Epithelial cell of proximal tubule (primary cell): ENCODE measurements at regions not wholly inside any gene's neighbourhood (a gene's known extent, or its start where the extent isn't known, plus 50 kb on each side); places are given as distances from the start of the nearest gene placed in this dataset.
A peak's percentile ranks its signal among the peaks of the same experiment; 100 is the strongest.

Experiments used
- DNase-seq: peaks from one replicate; pipeline ENCODE4 v3.0.0-alpha.2; 2011; ENCODE audit warnings: low read depth
- H3K4me3 ChIP-seq: 2 replicates; pipeline ENCODE4 v1.5.1; 2011; ENCODE audit warnings: low read depth, mild to moderate bottlenecking, low read length
- TF ChIP-seq, protein P1 (sequence below): conservative IDR thresholded peaks from 2 replicates; pipeline ENCODE4 v1.5.1; 2012; ENCODE audit warnings: low read depth, mild to moderate bottlenecking, low read length

DNA sequence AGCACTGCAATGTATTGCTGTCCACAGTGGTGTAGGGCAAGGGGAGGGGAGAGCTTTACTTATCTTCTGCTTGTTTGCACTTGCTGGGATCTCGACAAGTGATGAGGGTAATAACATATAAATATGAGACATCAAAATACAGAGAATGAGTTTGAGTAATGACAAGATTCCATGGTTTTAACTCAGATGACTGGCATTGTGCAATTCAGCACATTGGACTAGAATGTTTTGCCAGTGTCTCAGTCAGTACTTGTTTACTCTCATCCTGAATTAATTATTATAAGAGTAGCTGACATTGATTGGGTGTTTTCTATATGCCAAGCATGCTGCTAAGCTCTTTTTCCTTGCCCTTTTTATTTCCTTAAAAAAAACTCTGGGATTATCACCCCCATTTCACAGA lies 306.7 kb upstream of the MMADHC start:
- TF ChIP-seq, protein P1, sequence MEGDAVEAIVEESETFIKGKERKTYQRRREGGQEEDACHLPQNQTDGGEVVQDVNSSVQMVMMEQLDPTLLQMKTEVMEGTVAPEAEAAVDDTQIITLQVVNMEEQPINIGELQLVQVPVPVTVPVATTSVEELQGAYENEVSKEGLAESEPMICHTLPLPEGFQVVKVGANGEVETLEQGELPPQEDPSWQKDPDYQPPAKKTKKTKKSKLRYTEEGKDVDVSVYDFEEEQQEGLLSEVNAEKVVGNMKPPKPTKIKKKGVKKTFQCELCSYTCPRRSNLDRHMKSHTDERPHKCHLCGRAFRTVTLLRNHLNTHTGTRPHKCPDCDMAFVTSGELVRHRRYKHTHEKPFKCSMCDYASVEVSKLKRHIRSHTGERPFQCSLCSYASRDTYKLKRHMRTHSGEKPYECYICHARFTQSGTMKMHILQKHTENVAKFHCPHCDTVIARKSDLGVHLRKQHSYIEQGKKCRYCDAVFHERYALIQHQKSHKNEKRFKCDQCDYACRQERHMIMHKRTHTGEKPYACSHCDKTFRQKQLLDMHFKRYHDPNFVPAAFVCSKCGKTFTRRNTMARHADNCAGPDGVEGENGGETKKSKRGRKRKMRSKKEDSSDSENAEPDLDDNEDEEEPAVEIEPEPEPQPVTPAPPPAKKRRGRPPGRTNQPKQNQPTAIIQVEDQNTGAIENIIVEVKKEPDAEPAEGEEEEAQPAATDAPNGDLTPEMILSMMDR: no peak
- H3K4me3 ChIP-seq: no peak overlapping the region
- peak; percentile 32 for DNase-seq

DNA sequence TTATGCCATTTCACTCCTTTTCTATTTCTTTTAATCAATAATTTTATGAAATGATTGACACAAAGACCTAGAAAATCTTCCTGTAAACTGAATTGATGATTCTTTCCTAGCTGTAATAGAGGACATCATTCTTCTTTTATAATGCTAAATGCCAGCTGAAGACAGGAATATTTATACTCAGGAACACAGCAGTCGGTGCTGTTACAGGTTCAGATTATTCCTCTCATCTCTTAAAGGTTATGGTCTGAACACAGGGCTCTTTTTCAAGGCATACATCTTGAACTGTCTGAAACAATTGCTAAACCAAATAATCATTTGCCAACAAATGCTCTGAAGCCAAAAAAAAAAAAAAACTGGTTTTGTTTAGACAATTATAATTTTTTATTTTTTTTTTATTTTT lies 305.0 kb upstream of the MMADHC start:
- TF ChIP-seq, protein P1: no peak
- no peak for DNase-seq
- H3K4me3 ChIP-seq: no peak overlapping the region

DNA sequence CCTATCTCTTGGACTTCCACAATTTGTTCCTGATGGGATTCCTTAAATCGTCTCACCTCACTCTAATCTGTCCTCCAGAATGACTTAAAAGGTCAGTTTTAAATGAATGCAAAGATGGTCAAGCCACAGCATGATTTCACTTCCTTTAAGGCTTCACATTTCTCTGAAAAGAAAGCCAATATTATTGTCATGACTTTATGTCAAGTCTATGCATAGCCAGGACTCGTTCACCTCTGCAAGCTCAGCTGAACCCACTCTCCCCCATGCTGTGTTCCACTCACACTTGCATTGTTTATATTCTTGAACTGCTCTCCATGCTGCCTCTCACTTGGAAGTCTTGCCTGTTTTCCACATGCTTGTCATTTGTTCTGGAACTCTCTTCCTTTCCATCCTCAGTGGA lies 298.4 kb upstream of the MMADHC start:
- no peak overlapping the region for H3K4me3 ChIP-seq
- no peak for DNase-seq
- TF ChIP-seq, protein P1: no peak

DNA sequence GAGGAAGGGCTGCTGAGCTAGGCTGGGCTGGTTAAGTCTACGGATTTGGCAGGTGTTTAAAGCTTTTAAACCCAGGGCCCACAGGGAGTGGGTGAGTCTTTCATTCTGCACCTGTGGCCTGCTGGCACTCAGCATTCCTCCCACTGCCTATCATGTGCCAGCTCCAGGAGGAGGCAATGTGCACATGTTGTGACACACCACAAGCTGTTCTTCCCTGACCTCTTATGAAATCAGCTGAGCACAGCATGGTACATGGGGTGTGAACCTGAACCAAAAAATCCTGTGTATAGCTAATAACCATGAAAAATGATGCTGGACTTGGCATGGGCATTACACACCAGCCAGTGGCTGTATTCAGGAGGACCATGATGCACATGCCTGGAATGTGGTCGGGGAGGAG lies 297.9 kb upstream of the MMADHC start:
- DNase-seq: peak; percentile 30
- TF ChIP-seq, protein P1: peak; percentile 12

DNA sequence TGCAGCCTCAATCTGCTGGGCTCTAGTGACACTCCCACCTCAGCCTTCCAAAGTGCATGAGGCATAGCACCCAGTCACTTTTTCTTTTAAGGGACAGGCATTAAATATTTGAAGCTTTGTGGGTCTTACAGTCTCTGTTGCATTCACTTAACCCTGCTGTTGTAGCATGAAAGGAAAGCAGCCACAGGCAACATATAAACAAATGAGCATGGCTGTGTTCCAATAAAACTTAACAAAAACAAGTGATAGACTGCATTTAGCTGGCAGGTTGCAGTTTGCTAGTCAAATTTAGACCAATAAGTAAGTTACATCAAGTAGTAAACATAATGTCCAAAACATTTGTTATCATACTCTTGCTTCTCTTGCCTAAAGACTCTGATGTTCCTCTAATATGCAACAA lies 297.3 kb upstream of the MMADHC start:
- no peak for DNase-seq
- no peak overlapping the region for H3K4me3 ChIP-seq
- TF ChIP-seq, protein P1: no peak

More for the DNA sequence above, 297.9 kb upstream of the MMADHC start:
- H3K4me3 ChIP-seq: no peak overlapping the region

DNA sequence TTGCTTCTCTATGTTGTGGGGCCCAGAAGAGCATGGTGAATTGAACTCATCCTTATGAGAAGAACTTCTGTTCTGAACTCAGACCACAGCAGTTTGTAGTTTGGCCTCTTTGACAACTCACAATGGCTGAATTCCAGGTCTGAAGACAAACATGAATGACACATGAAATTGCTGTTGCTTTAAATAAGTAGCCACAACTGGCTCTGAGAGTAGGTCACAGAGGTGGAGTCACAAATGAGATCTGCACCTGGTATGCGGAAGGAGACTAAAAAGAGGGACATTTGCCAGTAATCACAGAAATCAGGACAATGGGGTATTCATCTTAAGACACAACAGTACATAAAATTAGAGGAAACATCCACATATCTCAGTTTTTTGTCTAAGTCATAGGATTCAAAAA lies 290.3 kb upstream of the MMADHC start:
- DNase-seq: peak; percentile 29
- TF ChIP-seq, protein P1: no peak
- H3K4me3 ChIP-seq: no peak overlapping the region

DNA sequence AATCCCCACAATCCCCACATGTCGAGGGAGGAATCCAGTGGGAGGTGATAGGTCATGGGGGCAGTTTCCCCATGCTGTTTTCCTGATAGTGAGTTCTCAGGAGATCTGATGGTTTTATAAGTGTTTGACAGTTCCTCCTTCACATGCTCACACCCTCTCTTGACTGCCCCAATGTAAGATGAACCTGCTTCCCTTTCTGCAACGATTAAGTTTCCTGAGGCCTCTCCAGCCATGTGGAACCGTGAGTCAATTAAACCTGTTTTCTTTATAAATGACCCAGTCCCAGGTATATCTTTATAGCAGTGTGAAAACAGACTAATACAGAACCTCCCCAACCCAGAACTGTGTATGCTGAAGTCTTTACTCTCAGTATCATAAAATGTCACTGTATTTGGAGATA lies 289.5 kb upstream of the MMADHC start:
- TF ChIP-seq, protein P1: no peak
- no peak overlapping the region for H3K4me3 ChIP-seq
- DNase-seq: no peak
